IPS-NIHi11 (cell line): ENCODE measurements at regions not wholly inside any gene's neighbourhood (a gene's known extent, or its start where the extent isn't known, plus 50 kb on each side); places are given as distances from the start of the nearest gene placed in this dataset.

Experiments used
- DNase-seq: peaks from one replicate; pipeline ENCODE4 v3.0.0; 2012; ENCODE audit warnings: mixed read lengths, low spot score

- DNase-seq: no peak
These were observed 129.5 kb upstream of the ACP3 start for GRCh38 chr3:132187746-132188145.

GRCh38 chr3:132189601-132190000 is 127.6 kb upstream of the ACP3 start:
- DNase-seq: no peak

- DNase-seq: no peak
These were observed 121.1 kb upstream of the ACP3 start for GRCh38 chr3:132196113-132196512.

GRCh38 chr3:132198516-132198915 is 118.7 kb upstream of the ACP3 start:
- no peak for DNase-seq

- no peak for DNase-seq
These were observed 117.8 kb upstream of the ACP3 start for GRCh38 chr3:132199451-132199850.

- no peak for DNase-seq
These were observed 114.6 kb upstream of the ACP3 start for GRCh38 chr3:132202586-132202985.

- DNase-seq: no peak
These were observed 113.2 kb upstream of the ACP3 start for GRCh38 chr3:132203889-132204596.

- no peak for DNase-seq
These were observed 111.6 kb upstream of the ACP3 start for GRCh38 chr3:132205609-132206008.

GRCh38 chr3:132209855-132210254 is 107.4 kb upstream of the ACP3 start:
- DNase-seq: no peak

GRCh38 chr3:132210476-132211346 is 106.5 kb upstream of the ACP3 start:
- peak; percentile 65 for DNase-seq

- no peak for DNase-seq
These were observed 105.3 kb upstream of the ACP3 start for GRCh38 chr3:132211896-132212295.

GRCh38 chr3:132218817-132219755 is 98.1 kb upstream of the ACP3 start:
- DNase-seq: no peak

GRCh38 chr3:132220986-132221385 is 96.2 kb upstream of the ACP3 start:
- no peak for DNase-seq

GRCh38 chr3:132222868-132223538 is 94.2 kb upstream of the ACP3 start:
- peak; percentile 25 for DNase-seq

GRCh38 chr3:132225664-132226063 is 91.5 kb upstream of the ACP3 start:
- DNase-seq: no peak

GRCh38 chr3:132228923-132229322 is 88.3 kb upstream of the ACP3 start:
- DNase-seq: no peak

GRCh38 chr3:132229641-132230040 is 87.6 kb upstream of the ACP3 start:
- DNase-seq: no peak

- DNase-seq: no peak
These were observed 86.8 kb upstream of the ACP3 start for GRCh38 chr3:132230156-132231000.

- no peak for DNase-seq
These were observed 85.6 kb upstream of the ACP3 start for GRCh38 chr3:132231633-132232032.

GRCh38 chr3:132232231-132232792 is 84.9 kb upstream of the ACP3 start:
- no peak for DNase-seq
